GM12873 (cell line): ENCODE measurements at regions not wholly inside any gene's neighbourhood (a gene's known extent, or its start where the extent isn't known, plus 50 kb on each side); places are given as distances from the start of the nearest gene placed in this dataset.

Experiments
- TF ChIP-seq, protein P1 (sequence below): IDR thresholded peaks from 2 replicates; pipeline ENCODE4 v1.5.1; 2012; ENCODE audit warnings: low read depth, mild to moderate bottlenecking, moderate library complexity, low read length, control low read depth; ENCODE audit not compliant: insufficient read depth; ENCODE audit errors: missing control alignments

- TF ChIP-seq, protein P1, sequence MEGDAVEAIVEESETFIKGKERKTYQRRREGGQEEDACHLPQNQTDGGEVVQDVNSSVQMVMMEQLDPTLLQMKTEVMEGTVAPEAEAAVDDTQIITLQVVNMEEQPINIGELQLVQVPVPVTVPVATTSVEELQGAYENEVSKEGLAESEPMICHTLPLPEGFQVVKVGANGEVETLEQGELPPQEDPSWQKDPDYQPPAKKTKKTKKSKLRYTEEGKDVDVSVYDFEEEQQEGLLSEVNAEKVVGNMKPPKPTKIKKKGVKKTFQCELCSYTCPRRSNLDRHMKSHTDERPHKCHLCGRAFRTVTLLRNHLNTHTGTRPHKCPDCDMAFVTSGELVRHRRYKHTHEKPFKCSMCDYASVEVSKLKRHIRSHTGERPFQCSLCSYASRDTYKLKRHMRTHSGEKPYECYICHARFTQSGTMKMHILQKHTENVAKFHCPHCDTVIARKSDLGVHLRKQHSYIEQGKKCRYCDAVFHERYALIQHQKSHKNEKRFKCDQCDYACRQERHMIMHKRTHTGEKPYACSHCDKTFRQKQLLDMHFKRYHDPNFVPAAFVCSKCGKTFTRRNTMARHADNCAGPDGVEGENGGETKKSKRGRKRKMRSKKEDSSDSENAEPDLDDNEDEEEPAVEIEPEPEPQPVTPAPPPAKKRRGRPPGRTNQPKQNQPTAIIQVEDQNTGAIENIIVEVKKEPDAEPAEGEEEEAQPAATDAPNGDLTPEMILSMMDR, result no peak
Observed at GRCh38 chr13:34747507-34747906, 194.6 kb upstream of the NBEA start.

DNA sequence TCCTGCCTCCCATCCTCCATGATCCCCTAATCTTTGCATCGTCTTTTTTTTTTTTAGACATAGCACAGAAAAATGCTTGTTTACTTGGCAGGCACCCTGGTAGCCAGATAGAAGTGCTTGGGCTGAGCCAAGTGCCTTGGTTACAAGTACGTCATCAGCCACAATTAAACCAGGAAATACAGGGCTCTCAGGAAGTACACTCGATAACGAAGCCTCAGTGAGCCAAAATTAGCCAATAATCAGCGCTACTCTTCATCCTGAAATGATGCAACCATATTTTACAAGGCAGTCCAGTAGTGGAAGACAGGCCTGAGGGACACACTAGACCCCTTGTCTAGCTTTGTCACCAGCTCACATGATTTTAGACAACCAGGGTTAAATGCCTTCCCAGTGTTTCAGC is 194.0 kb upstream of the NBEA start:
- TF ChIP-seq, protein P1, result no peak

DNA sequence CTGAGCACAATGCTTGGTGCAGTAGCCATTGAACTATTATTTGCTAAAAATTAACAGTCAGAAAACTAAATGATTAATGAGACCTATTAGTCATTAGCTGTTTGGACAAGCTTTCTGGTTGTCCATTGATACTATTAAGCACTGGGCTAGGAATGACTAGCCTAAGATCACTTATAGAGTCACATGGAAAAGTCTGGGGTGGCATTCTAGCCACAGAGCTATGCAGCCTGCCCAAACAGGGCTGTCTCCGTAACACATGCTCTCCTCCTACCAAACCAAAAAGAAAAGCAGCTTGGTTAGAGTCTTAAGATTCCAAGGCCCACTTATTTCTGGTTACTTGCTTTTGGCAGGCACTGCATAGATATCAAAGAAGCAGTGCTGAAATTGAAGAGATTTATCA is 193.5 kb upstream of the NBEA start:
- TF ChIP-seq, protein P1, result no peak

GRCh38 chr13:34749046-34749445 is 193.0 kb upstream of the NBEA start:
- TF ChIP-seq, protein P1, result no peak

- TF ChIP-seq, protein P1, result no peak
Observed at GRCh38 chr13:34750078-34750931, 191.8 kb upstream of the NBEA start.

DNA sequence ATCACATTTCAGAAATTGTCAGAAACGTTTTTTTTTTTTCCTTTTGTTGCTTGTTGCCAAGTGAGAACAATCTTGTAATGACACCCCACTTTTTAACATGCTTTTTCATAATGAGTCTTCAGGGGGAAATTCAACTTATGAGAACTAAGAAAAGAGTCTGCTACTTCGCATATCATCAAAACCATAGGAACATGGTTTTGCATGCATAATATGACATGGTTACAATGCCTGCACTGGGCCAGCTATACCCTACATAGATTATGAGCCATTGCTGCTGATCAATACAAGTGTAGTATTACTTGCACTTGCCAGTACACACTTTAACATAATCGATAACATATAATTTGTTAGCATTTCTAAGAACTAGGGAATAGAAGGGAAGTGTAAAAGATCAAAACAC is 191.0 kb upstream of the NBEA start:
- TF ChIP-seq, protein P1, result no peak

GRCh38 chr13:34751492-34751891 is 190.6 kb upstream of the NBEA start:
- TF ChIP-seq, protein P1, result no peak
